ENCODE measurements at regions not wholly inside any gene's neighbourhood (a gene's known extent, or its start where the extent isn't known, plus 50 kb on each side); places are given as distances from the start of the nearest gene placed in this dataset.
"Not testable (repeated sequence)": the region's sequence is repeated elsewhere in the genome, so short reads cannot be mapped to it uniquely, and the experiment has no call there.

- DNase-seq: no peak
Observed at GRCh38 chr16:17940584-17941364, 395.8 kb downstream of the NPIPA8 start.

GRCh38 chr16:17939723-17940122 is 396.8 kb downstream of the NPIPA8 start:
- no peak for DNase-seq

DNA sequence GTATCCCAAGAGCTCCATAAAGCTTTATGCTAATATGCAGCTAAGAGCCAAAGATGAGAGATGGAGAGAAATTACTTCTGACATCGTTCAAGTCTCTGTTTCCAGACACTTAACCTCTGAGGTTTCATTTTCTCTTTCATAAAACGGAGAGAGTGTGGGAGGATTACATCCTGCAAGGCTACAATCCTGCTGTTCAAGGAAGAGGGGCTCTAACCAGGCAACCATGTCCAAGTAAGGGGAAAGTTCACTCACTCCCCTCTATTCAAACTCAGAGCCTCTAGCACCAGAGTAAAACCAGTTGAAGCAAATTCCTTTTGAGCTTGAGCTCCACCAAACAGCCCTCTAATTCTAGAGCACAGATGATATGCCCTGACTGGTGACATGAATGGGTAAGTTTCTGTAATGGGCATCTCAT is 397.4 kb downstream of the NPIPA8 start:
- DNase-seq: no peak

- no peak for DNase-seq
Observed at GRCh38 chr16:17938546-17938945, 398.0 kb downstream of the NPIPA8 start.

- DNase-seq: no peak
Observed at GRCh38 chr16:17936766-17937402, 399.7 kb downstream of the NPIPA8 start.

DNA sequence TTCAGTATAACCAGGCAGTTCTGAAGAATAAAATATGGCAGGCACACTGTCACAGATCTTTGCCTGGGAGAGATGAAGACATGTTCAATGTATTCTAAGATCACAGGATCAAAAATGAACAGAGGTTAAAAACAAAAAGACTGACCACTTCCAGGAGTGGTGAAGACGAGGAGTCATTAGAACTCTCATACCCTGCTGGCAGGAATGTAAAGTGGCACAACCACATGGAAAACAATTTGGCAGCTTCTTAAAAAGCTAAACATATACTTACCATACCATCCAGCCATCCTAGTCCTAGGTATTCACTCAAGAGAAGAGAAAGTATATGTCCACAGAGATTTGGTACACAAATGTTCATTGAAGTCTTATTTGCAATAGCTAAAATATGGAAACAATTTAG is 406.3 kb downstream of the NPIPA8 start:
- DNase-seq: no peak

GRCh38 chr16:17926866-17927399 is 409.6 kb downstream of the NPIPA8 start:
- DNase-seq: no peak

GRCh38 chr16:17926461-17926860 is 410.1 kb downstream of the NPIPA8 start:
- no peak for DNase-seq

GRCh38 chr16:17925761-17926160 is 410.8 kb downstream of the NPIPA8 start:
- no peak for DNase-seq

- DNase-seq: no peak
Observed at GRCh38 chr16:17921357-17921978, 415.1 kb downstream of the NPIPA8 start.

DNA sequence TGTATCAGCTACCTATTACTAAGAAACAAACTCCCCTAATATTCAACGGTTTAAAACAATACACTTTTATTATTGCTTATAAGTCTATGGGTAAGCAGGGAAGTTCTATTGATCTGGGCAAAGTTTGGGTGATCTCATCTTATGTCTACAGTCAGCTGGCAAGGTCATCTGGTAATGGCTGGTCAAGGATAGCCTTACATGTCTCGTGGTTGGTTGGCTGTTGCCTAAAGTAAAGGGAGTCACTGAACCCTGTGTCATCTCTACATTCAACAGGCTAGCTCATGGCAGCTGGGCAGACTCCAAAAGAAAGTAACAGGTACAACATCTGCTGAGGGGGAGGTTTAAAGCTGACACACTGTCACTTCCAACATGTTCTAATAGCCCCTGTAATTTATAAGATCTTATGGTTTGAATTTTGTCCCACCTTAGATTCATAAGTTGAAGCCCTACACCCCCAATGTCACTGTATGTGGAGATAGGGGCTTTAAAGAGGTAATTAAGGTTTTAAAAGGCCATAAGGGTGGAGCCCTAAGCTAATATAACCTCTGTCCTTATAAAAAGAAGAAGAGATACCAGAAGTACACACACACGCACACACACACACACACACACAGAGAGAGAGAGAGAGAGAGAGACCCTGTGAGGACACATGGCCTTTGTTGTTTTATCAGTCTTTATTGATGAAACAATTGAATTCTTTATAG is 419.1 kb downstream of the NPIPA8 start:
- no peak for DNase-seq

- no peak for DNase-seq
Observed at GRCh38 chr16:17915791-17916190, 420.7 kb downstream of the NPIPA8 start.

DNA sequence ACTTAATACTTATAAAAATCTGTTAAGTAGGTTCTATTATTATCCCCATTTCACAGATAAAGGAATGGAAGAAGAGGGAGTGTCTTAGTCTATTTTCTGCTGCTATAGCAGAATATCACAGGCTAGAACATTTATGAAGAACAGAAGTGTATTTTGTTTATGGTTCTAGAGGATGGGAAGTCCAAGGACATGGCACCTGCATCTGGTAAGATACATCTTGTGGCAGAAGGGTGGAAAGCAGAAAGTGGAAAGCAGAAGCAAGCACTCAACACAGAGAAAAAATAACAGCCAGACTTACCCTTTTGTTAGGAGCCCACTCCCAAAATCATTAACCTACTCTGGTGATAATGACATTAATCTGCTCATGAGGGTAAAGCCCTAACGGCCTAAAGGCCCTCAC is 422.4 kb downstream of the NPIPA8 start:
- DNase-seq: no peak

DNA sequence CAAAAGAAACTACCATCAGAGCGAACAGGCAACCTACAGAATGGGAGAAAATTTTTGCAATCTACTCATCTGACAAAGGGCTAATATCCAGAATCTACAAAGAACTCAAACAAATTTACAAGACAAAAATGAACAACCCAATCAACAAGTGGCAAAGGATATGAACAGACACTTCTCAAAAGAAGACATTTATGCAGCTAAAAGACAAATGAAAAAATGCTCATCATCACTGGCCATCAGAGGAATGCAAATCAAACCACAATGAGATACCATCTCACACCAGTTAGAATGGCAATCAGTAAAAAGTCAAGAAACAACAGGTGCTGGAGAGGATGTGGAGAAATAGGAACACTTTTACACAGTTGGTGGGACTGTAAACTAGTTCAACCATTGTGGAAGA is 425.0 kb downstream of the NPIPA8 start:
- not testable (repeated sequence) for DNase-seq

- DNase-seq: not testable (repeated sequence)
Observed at GRCh38 chr16:17906626-17907025, 429.9 kb downstream of the NPIPA8 start.

DNA sequence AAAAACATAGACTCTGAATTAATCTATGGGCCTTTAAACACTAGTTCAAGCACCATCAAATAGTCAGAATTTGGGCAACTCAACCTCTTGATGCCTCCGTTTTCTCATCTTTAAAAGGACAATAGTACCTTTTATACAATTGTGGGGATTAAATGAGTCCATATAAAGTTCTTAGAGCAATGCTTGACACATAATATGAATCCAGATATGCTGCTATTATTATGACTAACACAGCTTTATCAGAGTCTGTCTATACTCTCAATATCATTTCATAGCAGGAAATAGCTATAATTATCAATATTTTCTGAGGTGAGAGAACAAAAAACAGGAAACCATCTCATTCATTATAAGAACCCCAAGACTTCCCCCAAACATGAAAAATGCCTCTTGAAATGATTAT is 430.5 kb upstream of the XYLT1 start:
- no peak for DNase-seq

DNA sequence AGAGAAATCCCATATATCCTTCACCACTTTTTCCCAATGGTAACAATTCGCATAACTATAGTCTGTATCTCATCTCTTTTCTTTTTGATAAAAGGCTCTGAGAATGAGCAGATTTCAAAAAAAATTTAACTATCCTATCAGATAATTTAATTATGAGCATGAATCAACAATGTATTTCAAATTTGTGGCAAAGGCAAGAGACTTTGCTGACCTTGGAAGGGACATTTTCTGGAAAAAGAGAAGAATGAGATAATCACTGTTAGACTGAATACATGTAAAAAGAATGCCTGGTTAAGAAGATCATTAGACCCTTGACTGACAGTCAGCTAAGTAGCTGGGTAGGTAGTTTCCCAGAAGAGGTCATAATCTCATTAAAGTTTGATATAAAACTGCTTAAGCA is 428.4 kb upstream of the XYLT1 start:
- no peak for DNase-seq

- DNase-seq: no peak
Observed at GRCh38 chr16:17887963-17888362, 417.2 kb upstream of the XYLT1 start.

DNA sequence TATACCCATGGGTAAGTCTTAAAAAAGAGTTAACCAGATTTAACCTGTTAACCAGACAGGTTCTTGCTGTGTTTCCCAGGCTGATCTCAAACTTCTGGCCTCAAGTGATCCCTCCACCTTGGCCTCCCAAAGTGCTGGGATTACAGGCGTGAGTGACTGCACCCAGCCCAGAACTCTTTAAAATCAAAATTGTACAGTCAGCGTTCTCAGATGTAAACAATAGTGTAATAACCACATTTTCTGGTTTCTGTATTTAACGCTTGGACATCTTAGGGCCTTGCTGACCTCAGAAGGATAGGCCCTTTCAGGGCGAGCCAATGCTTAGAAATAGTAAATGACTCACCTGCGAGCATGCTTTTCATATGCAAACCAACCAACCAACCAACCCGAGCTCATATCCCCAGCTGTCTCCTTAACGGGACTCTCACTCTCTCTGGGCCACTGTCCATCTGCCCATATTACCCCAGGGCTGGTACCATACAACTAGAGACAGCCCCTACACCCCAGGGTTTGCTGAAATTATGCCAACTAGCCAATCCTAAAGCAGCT is 415.0 kb upstream of the XYLT1 start:
- DNase-seq: no peak

- peak; percentile 57 to 68 for DNase-seq
Observed at GRCh38 chr16:17877821-17878360, 407.1 kb upstream of the XYLT1 start.

- DNase-seq: no peak
Observed at GRCh38 chr16:17866996-17867395, 396.2 kb upstream of the XYLT1 start.

Data from right lung (tissue), 2 donors.